K562 (cell line): ENCODE measurements at regions not wholly inside any gene's neighbourhood (a gene's known extent, or its start where the extent isn't known, plus 50 kb on each side); places are given as distances from the start of the nearest gene placed in this dataset.

Experiments used
- MAFG ChIP-seq: fragments of 450-650 bp; conservative IDR thresholded peaks from 2 replicates; pipeline ENCODE4 v1.6.1; 2016; ENCODE audit warnings: missing genetic modification characterization, missing compliant biosample characterization
- RAD21 ChIP-seq, 2 experiments: fragments of 250-450 bp in 1 of 2; fragments of 450-650 bp in 1 of 2; sonication (Bioruptor Pico) in 1 of 2; formaldehyde crosslinking in 1 of 2; IDR thresholded peaks in 1 of 2; conservative IDR thresholded peaks in 1 of 2; 2 replicates each; pipeline versions ENCODE4 v1.4.0 to v1.8.0; 2020 to 2022; ENCODE audit warnings: mild to moderate bottlenecking in 2 of 2, moderate library complexity in 1 of 2
- RBFOX2 ChIP-seq: fragments of 200-400 bp; formaldehyde crosslinking; IDR thresholded peaks from 2 replicates; pipeline ENCODE4 v1.6.1; 2017; ENCODE audit warnings: low read depth, mild to moderate bottlenecking, low read length, moderate library complexity
- SP2 ChIP-seq: IDR thresholded peaks from 2 replicates; pipeline ENCODE4 v1.6.1; 2011; ENCODE audit warnings: mild to moderate bottlenecking, low read depth, low read length, moderate library complexity; ENCODE audit not compliant: poor library complexity, severe bottlenecking; ENCODE audit errors: extremely low read depth
- SREBF2 ChIP-seq: sonication (generic); formaldehyde crosslinking; IDR thresholded peaks from 2 replicates; pipeline ENCODE4 v1.4.0; 2020; ENCODE audit warnings: mild to moderate bottlenecking, missing genetic modification reagents
- ZBTB7A ChIP-seq: IDR thresholded peaks from 2 replicates; pipeline ENCODE4 v1.6.1; 2011; ENCODE audit warnings: low read depth, mild to moderate bottlenecking, low read length, moderate library complexity, borderline replicate concordance; ENCODE audit not compliant: control insufficient read depth
- TF ChIP-seq, protein P1 (sequence below): fragments of 250-450 bp; sonication (Bioruptor Pico); IDR thresholded peaks from 2 replicates; pipeline ENCODE4 v1.4.0; 2020; ENCODE audit warnings: mild to moderate bottlenecking
- TF ChIP-seq, protein P2 (sequence below), 2 experiments: fragments of 250-450 bp in 1 of 2; fragments of 450-650 bp in 1 of 2; sonication (Bioruptor Pico) in 1 of 2; IDR thresholded peaks; 2 replicates each; pipeline versions ENCODE4 v1.6.1 to v1.8.0; 2016 to 2021; ENCODE audit warnings: mild to moderate bottlenecking in 2 of 2, moderate library complexity in 2 of 2, missing compliant biosample characterization in 1 of 2, missing genetic modification characterization in 1 of 2
- TF ChIP-seq, protein P3 (sequence below), 3 experiments: IDR thresholded peaks in 2 of 3; conservative IDR thresholded peaks in 1 of 3; 2 replicates each; pipeline ENCODE4 v1.5.1; 2011 to 2012; ENCODE audit warnings: low read length in 3 of 3, mild to moderate bottlenecking in 3 of 3, control low read depth in 2 of 3, improper control_type of control experiment in 1 of 3, inconsistent platforms in 1 of 3, low read depth in 1 of 3, mixed read lengths in 1 of 3, moderate library complexity in 1 of 3; ENCODE audit not compliant: insufficient read depth in 2 of 3
- TF ChIP-seq, protein P4 (sequence below), 2 experiments: fragments of 450-650 bp; conservative IDR thresholded peaks; 2 replicates each; pipeline ENCODE4 v1.6.1; 2017; ENCODE audit warnings: mild to moderate bottlenecking in 2 of 2, moderate library complexity in 2 of 2
- TF ChIP-seq, protein P5 (sequence below): sonication (generic); formaldehyde crosslinking; IDR thresholded peaks from 2 replicates; pipeline ENCODE4 v1.8.0; 2023; ENCODE audit warnings: mild to moderate bottlenecking, missing genetic modification reagents

DNA sequence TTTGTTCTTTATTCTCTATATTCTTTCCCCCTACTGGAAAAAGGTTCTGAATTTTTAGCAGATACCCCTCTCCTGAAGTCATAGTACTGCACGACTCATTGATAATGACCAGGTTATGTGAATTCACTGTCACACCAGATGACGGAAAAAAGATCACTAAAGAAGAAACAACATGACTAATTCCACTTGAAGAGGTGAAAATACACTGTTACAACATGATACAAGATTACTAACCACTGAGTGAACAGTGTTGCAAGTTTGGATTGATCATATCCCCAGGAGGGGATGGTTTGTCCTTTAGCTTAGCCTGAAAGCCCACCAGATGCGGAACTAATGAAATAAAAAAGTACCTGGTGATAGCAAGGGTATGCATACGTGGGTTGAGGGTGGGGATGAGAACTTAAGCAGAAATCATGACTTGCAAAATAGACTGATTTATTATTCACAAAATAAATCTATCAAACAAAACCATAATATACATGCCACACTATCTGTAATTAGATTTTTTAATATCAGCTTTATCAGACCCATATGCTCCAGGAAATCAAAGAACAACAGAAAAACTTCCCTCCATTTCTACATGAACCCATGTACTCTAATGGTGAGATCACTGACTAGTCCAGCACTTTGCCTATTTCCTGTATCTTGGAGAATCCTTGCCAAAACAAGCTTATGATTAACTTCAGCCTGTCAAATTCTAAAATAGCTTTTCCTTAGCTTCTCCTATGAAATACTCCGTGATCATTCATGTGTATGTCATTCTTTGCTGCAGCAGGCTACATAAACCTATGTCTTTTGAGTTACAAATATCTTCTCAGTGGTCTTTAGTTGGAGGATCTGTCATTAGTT is 257.4 kb upstream of the AGA start:
- TF ChIP-seq MAFG (tag) (no peak), RAD21 (CRISPR knock-in tag; conservative IDR thresholded peaks at IDR 0.05 in 1 of 2, IDR thresholded peaks at IDR 0.05 in 1 of 2) (no peak), SREBF2 (CRISPR knock-in tag) (no peak), RBFOX2 (no peak), ZBTB7A (no peak), SP2 (no peak)
- TF ChIP-seq, protein P1, sequence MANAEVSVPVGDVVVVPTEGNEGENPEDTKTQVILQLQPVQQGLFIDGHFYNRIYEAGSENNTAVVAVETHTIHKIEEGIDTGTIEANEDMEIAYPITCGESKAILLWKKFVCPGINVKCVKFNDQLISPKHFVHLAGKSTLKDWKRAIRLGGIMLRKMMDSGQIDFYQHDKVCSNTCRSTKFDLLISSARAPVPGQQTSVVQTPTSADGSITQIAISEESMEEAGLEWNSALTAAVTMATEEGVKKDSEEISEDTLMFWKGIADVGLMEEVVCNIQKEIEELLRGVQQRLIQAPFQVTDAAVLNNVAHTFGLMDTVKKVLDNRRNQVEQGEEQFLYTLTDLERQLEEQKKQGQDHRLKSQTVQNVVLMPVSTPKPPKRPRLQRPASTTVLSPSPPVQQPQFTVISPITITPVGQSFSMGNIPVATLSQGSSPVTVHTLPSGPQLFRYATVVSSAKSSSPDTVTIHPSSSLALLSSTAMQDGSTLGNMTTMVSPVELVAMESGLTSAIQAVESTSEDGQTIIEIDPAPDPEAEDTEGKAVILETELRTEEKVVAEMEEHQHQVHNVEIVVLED (CRISPR knock-in tag) = no peak
- TF ChIP-seq, protein P2, sequence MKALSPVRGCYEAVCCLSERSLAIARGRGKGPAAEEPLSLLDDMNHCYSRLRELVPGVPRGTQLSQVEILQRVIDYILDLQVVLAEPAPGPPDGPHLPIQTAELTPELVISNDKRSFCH (CRISPR knock-in tag; IDR thresholded peaks at IDR 0.05) = no peak
- TF ChIP-seq, protein P2 (tag; IDR thresholded peaks at IDR 0.05) = no peak
- TF ChIP-seq, protein P3, sequence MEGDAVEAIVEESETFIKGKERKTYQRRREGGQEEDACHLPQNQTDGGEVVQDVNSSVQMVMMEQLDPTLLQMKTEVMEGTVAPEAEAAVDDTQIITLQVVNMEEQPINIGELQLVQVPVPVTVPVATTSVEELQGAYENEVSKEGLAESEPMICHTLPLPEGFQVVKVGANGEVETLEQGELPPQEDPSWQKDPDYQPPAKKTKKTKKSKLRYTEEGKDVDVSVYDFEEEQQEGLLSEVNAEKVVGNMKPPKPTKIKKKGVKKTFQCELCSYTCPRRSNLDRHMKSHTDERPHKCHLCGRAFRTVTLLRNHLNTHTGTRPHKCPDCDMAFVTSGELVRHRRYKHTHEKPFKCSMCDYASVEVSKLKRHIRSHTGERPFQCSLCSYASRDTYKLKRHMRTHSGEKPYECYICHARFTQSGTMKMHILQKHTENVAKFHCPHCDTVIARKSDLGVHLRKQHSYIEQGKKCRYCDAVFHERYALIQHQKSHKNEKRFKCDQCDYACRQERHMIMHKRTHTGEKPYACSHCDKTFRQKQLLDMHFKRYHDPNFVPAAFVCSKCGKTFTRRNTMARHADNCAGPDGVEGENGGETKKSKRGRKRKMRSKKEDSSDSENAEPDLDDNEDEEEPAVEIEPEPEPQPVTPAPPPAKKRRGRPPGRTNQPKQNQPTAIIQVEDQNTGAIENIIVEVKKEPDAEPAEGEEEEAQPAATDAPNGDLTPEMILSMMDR (IDR thresholded peaks at IDR 0.05 in 2 of 3, conservative IDR thresholded peaks at IDR 0.05 in 1 of 3; ENCODE audit: insufficient read depth in 2 of 3, low read depth in 1 of 3, low read length in 3 of 3) = no peak
- TF ChIP-seq, protein P4, sequence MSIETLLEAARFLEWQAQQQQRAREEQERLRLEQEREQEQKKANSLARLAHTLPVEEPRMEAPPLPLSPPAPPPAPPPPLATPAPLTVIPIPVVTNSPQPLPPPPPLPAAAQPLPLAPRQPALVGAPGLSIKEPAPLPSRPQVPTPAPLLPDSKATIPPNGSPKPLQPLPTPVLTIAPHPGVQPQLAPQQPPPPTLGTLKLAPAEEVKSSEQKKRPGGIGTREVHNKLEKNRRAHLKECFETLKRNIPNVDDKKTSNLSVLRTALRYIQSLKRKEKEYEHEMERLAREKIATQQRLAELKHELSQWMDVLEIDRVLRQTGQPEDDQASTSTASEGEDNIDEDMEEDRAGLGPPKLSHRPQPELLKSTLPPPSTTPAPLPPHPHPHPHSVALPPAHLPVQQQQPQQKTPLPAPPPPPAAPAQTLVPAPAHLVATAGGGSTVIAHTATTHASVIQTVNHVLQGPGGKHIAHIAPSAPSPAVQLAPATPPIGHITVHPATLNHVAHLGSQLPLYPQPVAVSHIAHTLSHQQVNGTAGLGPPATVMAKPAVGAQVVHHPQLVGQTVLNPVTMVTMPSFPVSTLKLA (conservative IDR thresholded peaks at IDR 0.05) = no peak
- TF ChIP-seq, protein P5, sequence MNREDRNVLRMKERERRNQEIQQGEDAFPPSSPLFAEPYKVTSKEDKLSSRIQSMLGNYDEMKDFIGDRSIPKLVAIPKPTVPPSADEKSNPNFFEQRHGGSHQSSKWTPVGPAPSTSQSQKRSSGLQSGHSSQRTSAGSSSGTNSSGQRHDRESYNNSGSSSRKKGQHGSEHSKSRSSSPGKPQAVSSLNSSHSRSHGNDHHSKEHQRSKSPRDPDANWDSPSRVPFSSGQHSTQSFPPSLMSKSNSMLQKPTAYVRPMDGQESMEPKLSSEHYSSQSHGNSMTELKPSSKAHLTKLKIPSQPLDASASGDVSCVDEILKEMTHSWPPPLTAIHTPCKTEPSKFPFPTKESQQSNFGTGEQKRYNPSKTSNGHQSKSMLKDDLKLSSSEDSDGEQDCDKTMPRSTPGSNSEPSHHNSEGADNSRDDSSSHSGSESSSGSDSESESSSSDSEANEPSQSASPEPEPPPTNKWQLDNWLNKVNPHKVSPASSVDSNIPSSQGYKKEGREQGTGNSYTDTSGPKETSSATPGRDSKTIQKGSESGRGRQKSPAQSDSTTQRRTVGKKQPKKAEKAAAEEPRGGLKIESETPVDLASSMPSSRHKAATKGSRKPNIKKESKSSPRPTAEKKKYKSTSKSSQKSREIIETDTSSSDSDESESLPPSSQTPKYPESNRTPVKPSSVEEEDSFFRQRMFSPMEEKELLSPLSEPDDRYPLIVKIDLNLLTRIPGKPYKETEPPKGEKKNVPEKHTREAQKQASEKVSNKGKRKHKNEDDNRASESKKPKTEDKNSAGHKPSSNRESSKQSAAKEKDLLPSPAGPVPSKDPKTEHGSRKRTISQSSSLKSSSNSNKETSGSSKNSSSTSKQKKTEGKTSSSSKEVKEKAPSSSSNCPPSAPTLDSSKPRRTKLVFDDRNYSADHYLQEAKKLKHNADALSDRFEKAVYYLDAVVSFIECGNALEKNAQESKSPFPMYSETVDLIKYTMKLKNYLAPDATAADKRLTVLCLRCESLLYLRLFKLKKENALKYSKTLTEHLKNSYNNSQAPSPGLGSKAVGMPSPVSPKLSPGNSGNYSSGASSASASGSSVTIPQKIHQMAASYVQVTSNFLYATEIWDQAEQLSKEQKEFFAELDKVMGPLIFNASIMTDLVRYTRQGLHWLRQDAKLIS (CRISPR knock-in tag) = no peak
